Parathyroid adenoma (tissue), 2 donors: ENCODE measurements at regions not wholly inside any gene's neighbourhood (a gene's known extent, or its start where the extent isn't known, plus 50 kb on each side); places are given as distances from the start of the nearest gene placed in this dataset.

Experiments
- H2AFZ ChIP-seq: fragments of 300-600 bp; sonication (generic); one replicate; pipeline ENCODE4 v1.7.0; 2017; ENCODE audit warnings: antibody characterized with exemption, mild to moderate bottlenecking
- H3K27ac ChIP-seq: fragments of 300-600 bp; sonication (generic); one replicate; pipeline ENCODE4 v1.7.0; 2017
- H3K27me3 ChIP-seq: fragments of 300-600 bp; sonication (generic); one replicate; pipeline ENCODE4 v1.7.0; 2017; ENCODE audit warnings: low read length; ENCODE audit not compliant: control insufficient read depth, insufficient read depth
- H3K36me3 ChIP-seq: fragments of 300-600 bp; sonication (generic); one replicate; pipeline ENCODE4 v1.7.0; 2017; ENCODE audit warnings: low read length; ENCODE audit not compliant: control insufficient read depth, insufficient read depth
- H3K4me1 ChIP-seq: fragments of 300-600 bp; sonication (generic); one replicate; pipeline ENCODE4 v1.7.0; 2017; ENCODE audit warnings: control low read depth
- H3K4me2 ChIP-seq: fragments of 300-600 bp; sonication (generic); one replicate; pipeline ENCODE4 v1.7.0; 2017; ENCODE audit warnings: low read length
- H3K4me3 ChIP-seq: fragments of 300-600 bp; sonication (generic); one replicate; pipeline ENCODE4 v1.7.0; 2017; ENCODE audit warnings: low read depth, low read length
- H3K79me2 ChIP-seq: fragments of 300-600 bp; sonication (generic); one replicate; pipeline ENCODE4 v1.7.0; 2017; ENCODE audit warnings: control low read depth
- H3K9ac ChIP-seq: fragments of 300-600 bp; sonication (generic); one replicate; pipeline ENCODE4 v1.7.0; 2017; ENCODE audit warnings: mild to moderate bottlenecking
- H3K9me3 ChIP-seq: fragments of 300-600 bp; sonication (generic); one replicate; pipeline ENCODE4 v1.7.0; 2017; ENCODE audit warnings: low read length; ENCODE audit not compliant: control insufficient read depth
- CTCF ChIP-seq: fragments of 300-600 bp; sonication (generic); IDR thresholded peaks from one replicate; pipeline ENCODE4 v1.7.0; 2017; ENCODE audit warnings: antibody characterized with exemption, mild to moderate bottlenecking
- donor health status: primary hyperparathyroidism.

GRCh38 chr5:148708854-148709253 is 54.5 kb upstream of the HTR4 start:
- TF ChIP-seq CTCF, result no peak
- H3K4me3 ChIP-seq, result no peak overlapping the region

GRCh38 chr5:148711961-148712360 is 57.6 kb upstream of the HTR4 start:
- Histone ChIP-seq H3K4me3 (no peak overlapping the region), H3K27ac (no peak overlapping the region), H3K4me2 (no peak overlapping the region), H2AFZ (no peak overlapping the region), H3K27me3 (no peaks in the 10 kb centered on the region), H3K9me3 (no peaks in the 10 kb centered on the region), H3K9ac (no peak overlapping the region), H3K36me3 (no peaks in the 10 kb centered on the region), H3K4me1 (no peaks in the 10 kb centered on the region), H3K79me2 (no peaks in the 10 kb centered on the region)
- no peak for TF ChIP-seq CTCF

More at GRCh38 chr5:148708854-148709253, 54.5 kb upstream of the HTR4 start:
- Histone ChIP-seq H3K9me3 (no peaks in the 10 kb centered on the region), H3K27ac (no peak overlapping the region), H3K4me2 (no peak overlapping the region), H3K27me3 (no peaks in the 10 kb centered on the region), H3K79me2 (no peaks in the 10 kb centered on the region), H3K36me3 (no peaks in the 10 kb centered on the region), H3K9ac (no peak overlapping the region), H2AFZ (no peak overlapping the region), H3K4me1 (no peaks in the 10 kb centered on the region)

GRCh38 chr5:148713735-148714508 is 59.6 kb upstream of the HTR4 start:
- Histone ChIP-seq H3K79me2 (no peaks in the 10 kb centered on the region), H3K4me2 (no peak overlapping the region), H3K27ac (no peak overlapping the region), H3K9me3 (no peaks in the 10 kb centered on the region), H3K4me1 (no peaks in the 10 kb centered on the region), H3K36me3 (peaks cover 2% of the 10 kb centered on the region), H3K9ac (no peak overlapping the region), H3K4me3 (no peak overlapping the region), H3K27me3 (no peaks in the 10 kb centered on the region), H2AFZ (no peak overlapping the region)
- TF ChIP-seq CTCF, result no peak

- H3K9me3 ChIP-seq, result no peaks in the 10 kb centered on the region
- no peaks in the 10 kb centered on the region for H3K79me2 ChIP-seq
- H3K4me3 ChIP-seq, result no peak overlapping the region
- H3K27ac ChIP-seq, result no peak overlapping the region
- no peaks in the 10 kb centered on the region for H3K27me3 ChIP-seq
- no peak overlapping the region for H3K4me2 ChIP-seq
- TF ChIP-seq CTCF, result no peak
- peaks cover 2% of the 10 kb centered on the region for H3K36me3 ChIP-seq
- no peaks in the 10 kb centered on the region for H3K4me1 ChIP-seq
- H2AFZ ChIP-seq, result no peak overlapping the region
- H3K9ac ChIP-seq, result no peak overlapping the region
Observed at GRCh38 chr5:148716716-148717115, 62.4 kb upstream of the HTR4 start.

DNA sequence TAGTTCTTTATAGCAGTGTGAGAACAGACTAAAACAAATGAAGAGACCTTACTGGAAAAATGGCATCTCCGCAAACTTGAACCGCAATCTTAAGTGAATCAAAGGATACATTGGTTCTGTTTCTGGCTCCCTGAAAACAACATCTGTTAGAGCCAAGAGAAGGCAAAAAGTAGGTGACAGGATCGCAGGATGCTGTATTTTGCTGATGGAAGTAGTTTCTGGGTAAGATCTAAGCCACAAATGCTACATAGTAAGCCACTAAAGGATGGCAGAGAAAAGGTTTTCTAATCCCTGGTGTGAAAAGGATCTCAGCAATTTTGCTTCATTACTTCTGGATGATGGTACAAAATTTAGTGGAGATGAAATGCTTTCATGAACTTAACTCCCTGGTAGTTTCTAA is 63.3 kb upstream of the HTR4 start:
- Histone ChIP-seq H3K27ac (no peak overlapping the region), H3K79me2 (no peaks in the 10 kb centered on the region), H3K36me3 (peaks cover 2% of the 10 kb centered on the region), H3K4me3 (no peak overlapping the region), H3K9ac (no peak overlapping the region), H3K4me2 (no peak overlapping the region), H2AFZ (no peak overlapping the region), H3K27me3 (no peaks in the 10 kb centered on the region), H3K4me1 (no peaks in the 10 kb centered on the region), H3K9me3 (no peaks in the 10 kb centered on the region)
- TF ChIP-seq CTCF, result no peak
